ENCODE measurements at regions not wholly inside any gene's neighbourhood (a gene's known extent, or its start where the extent isn't known, plus 50 kb on each side); places are given as distances from the start of the nearest gene placed in this dataset.

- TF ChIP-seq EZH2 (IDR thresholded peaks at IDR 0.05; ENCODE audit: low read length, missing control alignments) (no peak), CTCF (conservative IDR thresholded peaks at IDR 0.05 in 1 of 2, IDR thresholded peaks at IDR 0.05 in 1 of 2; ENCODE audit: low read depth in 1 of 2, low read length in 2 of 2) (no peak)
Measured at GRCh38 chr3:158912621-158913020, 110.8 kb downstream of the MFSD1 start.
